Peyer's patch (tissue), 4 donors: ENCODE measurements at regions not wholly inside any gene's neighbourhood (a gene's known extent, or its start where the extent isn't known, plus 50 kb on each side); places are given as distances from the start of the nearest gene placed in this dataset.

Experiments
- POLR2A ChIP-seq, 2 donors: fragments of 450-650 bp; IDR thresholded peaks; one replicate each; pipeline ENCODE4 v1.5.1; 2017; ENCODE audit warnings: antibody characterized with exemption in 2 of 2, mild to moderate bottlenecking in 2 of 2, moderate library complexity in 2 of 2
- TF ChIP-seq, protein P1 (sequence below), 6 experiments: fragments of 450-650 bp in 4 of 6; fragments of 200-600 bp in 2 of 6; sonication (generic) in 1 of 6; IDR thresholded peaks; one replicate each; pipeline ENCODE4 v1.5.1; 2017 to 2019; ENCODE audit warnings: antibody characterized with exemption in 6 of 6, mild to moderate bottlenecking in 3 of 6, moderate library complexity in 1 of 6

DNA sequence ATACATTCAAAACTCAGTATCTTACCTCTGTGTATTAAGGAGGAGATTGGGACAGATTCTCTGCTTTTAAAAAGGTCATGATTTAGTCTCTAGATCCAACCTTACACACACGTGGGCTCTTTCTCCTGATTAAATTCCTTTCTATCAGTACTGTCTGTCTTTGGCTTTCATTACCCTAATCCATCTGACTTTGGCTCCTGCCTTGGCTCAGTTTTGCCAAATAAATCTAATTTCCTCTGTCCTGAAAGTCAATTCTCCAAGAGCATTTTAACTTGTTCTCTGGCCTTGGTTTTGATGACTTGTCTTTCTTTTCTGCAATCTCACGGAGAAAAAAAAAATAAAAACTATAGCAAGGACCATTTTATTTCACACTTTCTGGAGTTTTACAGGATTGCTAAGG lies 176.6 kb upstream of the PDGFD start:
- TF ChIP-seq, protein P1, sequence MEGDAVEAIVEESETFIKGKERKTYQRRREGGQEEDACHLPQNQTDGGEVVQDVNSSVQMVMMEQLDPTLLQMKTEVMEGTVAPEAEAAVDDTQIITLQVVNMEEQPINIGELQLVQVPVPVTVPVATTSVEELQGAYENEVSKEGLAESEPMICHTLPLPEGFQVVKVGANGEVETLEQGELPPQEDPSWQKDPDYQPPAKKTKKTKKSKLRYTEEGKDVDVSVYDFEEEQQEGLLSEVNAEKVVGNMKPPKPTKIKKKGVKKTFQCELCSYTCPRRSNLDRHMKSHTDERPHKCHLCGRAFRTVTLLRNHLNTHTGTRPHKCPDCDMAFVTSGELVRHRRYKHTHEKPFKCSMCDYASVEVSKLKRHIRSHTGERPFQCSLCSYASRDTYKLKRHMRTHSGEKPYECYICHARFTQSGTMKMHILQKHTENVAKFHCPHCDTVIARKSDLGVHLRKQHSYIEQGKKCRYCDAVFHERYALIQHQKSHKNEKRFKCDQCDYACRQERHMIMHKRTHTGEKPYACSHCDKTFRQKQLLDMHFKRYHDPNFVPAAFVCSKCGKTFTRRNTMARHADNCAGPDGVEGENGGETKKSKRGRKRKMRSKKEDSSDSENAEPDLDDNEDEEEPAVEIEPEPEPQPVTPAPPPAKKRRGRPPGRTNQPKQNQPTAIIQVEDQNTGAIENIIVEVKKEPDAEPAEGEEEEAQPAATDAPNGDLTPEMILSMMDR (IDR thresholded peaks at IDR 0.05), result no peak
- no peak for TF ChIP-seq POLR2A (IDR thresholded peaks at IDR 0.05)
